ENCODE measurements at regions not wholly inside any gene's neighbourhood (a gene's known extent, or its start where the extent isn't known, plus 50 kb on each side); places are given as distances from the start of the nearest gene placed in this dataset.

- TF ChIP-seq CTCF (IDR thresholded peaks at IDR 0.05 in 4 of 5, conservative IDR thresholded peaks at IDR 0.05 in 1 of 5) (no peak), POLR2A (IDR thresholded peaks at IDR 0.05) (no peak)
These were observed 144.6 kb upstream of the CITED2 start for GRCh38 chr6:139519097-139519496.
